Left ventricle myocardium inferior (tissue), 1 donor: ENCODE measurements at regions not wholly inside any gene's neighbourhood (a gene's known extent, or its start where the extent isn't known, plus 50 kb on each side); places are given as distances from the start of the nearest gene placed in this dataset.

Experiments used
- DNase-seq: peaks from one replicate; pipeline ENCODE4 v3.0.0-alpha.2; 2020
- H3K27ac ChIP-seq: fragments of 200-600 bp; replicated peaks from 2 replicates; pipeline ENCODE4 v1.8.0; 2021
- H3K27me3 ChIP-seq: fragments of 200-600 bp; 2 replicates; pipeline ENCODE4 v1.8.0; 2021; ENCODE audit warnings: low read depth
- H3K36me3 ChIP-seq: fragments of 200-600 bp; 2 replicates; pipeline ENCODE4 v1.8.0; 2021
- H3K4me1 ChIP-seq: fragments of 200-600 bp; 2 replicates; pipeline ENCODE4 v1.8.0; 2021
- H3K4me3 ChIP-seq: fragments of 200-600 bp; 2 replicates; pipeline ENCODE4 v1.8.0; 2021; ENCODE audit warnings: mild to moderate bottlenecking, moderate library complexity
- H3K9me3 ChIP-seq: fragments of 200-600 bp; replicated peaks from 2 replicates; pipeline ENCODE4 v1.8.0; 2021
- CTCF ChIP-seq: fragments of 200-600 bp; IDR thresholded peaks from 2 replicates; pipeline ENCODE4 v1.8.0; 2021; ENCODE audit warnings: antibody characterized with exemption, mild to moderate bottlenecking, borderline replicate concordance
- intact Hi-C: fragments of 100-400 bp; cut with micrococcal nuclease; formaldehyde crosslinking; loops from one replicate; pipeline ENCODE4 v1.11.0; 2022
- donor health status: DM: no; HTN: yes; CAD: no; lungs with severe emphysema.

GRCh38 chrX:98362630-98363029 lies 1478.9 kb downstream of the RPA4 start:
- no peak for TF ChIP-seq CTCF
- no peak for DNase-seq
- Histone ChIP-seq H3K4me1 (no peaks in the 10 kb centered on the region), H3K27ac (no peak overlapping the region), H3K4me3 (no peak overlapping the region), H3K36me3 (no peaks in the 10 kb centered on the region), H3K9me3 (no peaks in the 10 kb centered on the region), H3K27me3 (no peaks in the 10 kb centered on the region)
- intact Hi-C loops: no loop called here

- intact Hi-C loops: no loop called here
Observed at GRCh38 chrX:98371994-98372393, 1488.3 kb downstream of the RPA4 start.

GRCh38 chrX:98379134-98379533 lies 1495.4 kb downstream of the RPA4 start:
- Histone ChIP-seq H3K27me3 (no peaks in the 10 kb centered on the region), H3K36me3 (no peaks in the 10 kb centered on the region), H3K4me3 (no peak overlapping the region), H3K4me1 (no peaks in the 10 kb centered on the region), H3K27ac (no peak overlapping the region), H3K9me3 (peaks cover 11% of the 10 kb centered on the region)
- DNase-seq: no peak
- no peak for TF ChIP-seq CTCF
- intact Hi-C loops: no loop called here

More at GRCh38 chrX:98371994-98372393, 1488.3 kb downstream of the RPA4 start:
- no peaks in the 10 kb centered on the region for H3K9me3 ChIP-seq
- H3K36me3 ChIP-seq: no peaks in the 10 kb centered on the region
- no peaks in the 10 kb centered on the region for H3K27me3 ChIP-seq
- no peaks in the 10 kb centered on the region for H3K4me1 ChIP-seq
- no peak for DNase-seq
- no peak overlapping the region for H3K4me3 ChIP-seq
- no peak for TF ChIP-seq CTCF
- H3K27ac ChIP-seq: no peak overlapping the region

- Histone ChIP-seq H3K9me3 (peaks cover 11% of the 10 kb centered on the region), H3K4me1 (no peaks in the 10 kb centered on the region), H3K4me3 (no peak overlapping the region), H3K27me3 (no peaks in the 10 kb centered on the region), H3K27ac (no peak overlapping the region), H3K36me3 (no peaks in the 10 kb centered on the region)
- TF ChIP-seq CTCF: no peak
- intact Hi-C loops: no loop called here
- no peak for DNase-seq
Observed at GRCh38 chrX:98380106-98380505, 1496.4 kb downstream of the RPA4 start.

- H3K36me3 ChIP-seq: no peaks in the 10 kb centered on the region
- no peak overlapping the region for H3K27ac ChIP-seq
- intact Hi-C loops: no loop called here
- no peak for DNase-seq
- no peak for TF ChIP-seq CTCF
- H3K4me1 ChIP-seq: no peaks in the 10 kb centered on the region
- H3K4me3 ChIP-seq: no peak overlapping the region
- H3K27me3 ChIP-seq: no peaks in the 10 kb centered on the region
- peaks cover 11% of the 10 kb centered on the region for H3K9me3 ChIP-seq
Observed at GRCh38 chrX:98380556-98380955, 1496.8 kb downstream of the RPA4 start.

- DNase-seq: no peak
- Histone ChIP-seq H3K9me3 (no peaks in the 10 kb centered on the region), H3K27ac (no peak overlapping the region), H3K36me3 (no peaks in the 10 kb centered on the region), H3K4me3 (no peak overlapping the region), H3K27me3 (no peaks in the 10 kb centered on the region), H3K4me1 (no peaks in the 10 kb centered on the region)
- intact Hi-C loops: no loop called here
- no peak for TF ChIP-seq CTCF
Observed at GRCh38 chrX:98398542-98398941, 1514.8 kb downstream of the RPA4 start.
